HK-2 (cell line): ENCODE measurements at regions not wholly inside any gene's neighbourhood (a gene's known extent, or its start where the extent isn't known, plus 50 kb on each side); places are given as distances from the start of the nearest gene placed in this dataset.

ENCODE experiments used
- DNase-seq: peaks from one replicate; pipeline ENCODE4 v3.0.0-alpha.2; 2018; ENCODE audit not compliant: unreplicated experiment

DNA sequence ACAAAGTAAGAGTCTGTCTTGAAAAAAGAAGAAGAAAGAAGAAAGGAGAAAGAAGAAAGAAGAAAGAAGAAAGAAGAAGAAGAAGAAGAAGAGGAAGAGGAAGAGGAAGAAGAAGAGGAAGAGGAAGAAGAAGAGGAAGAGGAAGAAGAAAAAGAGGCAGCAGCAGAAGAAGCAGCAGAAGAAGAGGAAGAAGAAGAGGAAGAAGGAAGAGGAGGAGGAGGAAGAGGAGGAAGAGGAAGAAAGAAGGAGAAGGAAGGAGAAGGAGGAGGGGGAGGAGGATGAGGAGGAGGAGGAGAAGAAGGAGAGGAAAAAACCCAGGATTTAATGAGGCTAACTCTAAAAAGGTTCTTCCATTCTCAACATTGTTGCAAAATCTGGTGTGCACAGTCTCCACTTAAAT is 95.4 kb upstream of the PDE10A start:
- DNase-seq = no peak

DNA sequence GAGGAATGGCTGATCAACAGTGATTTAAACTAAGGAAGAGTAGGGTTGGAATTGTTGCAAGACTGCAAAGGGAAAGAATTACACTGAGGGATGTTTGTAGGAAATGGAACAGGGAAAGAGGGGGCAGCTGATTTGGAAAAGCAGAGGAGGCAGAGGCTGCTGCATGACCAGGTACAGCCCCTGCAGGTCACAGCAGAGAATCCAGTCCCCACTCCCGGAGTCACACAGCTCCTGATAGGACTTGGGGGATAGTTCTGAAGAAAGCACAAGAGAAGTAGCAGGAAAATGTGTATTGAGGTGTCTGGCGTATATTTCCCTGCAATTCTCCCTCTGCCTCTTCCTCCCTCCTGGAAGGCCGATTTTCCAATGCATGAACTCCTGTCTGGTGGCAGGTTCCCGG is 92.5 kb upstream of the PDE10A start:
- DNase-seq = no peak

DNA sequence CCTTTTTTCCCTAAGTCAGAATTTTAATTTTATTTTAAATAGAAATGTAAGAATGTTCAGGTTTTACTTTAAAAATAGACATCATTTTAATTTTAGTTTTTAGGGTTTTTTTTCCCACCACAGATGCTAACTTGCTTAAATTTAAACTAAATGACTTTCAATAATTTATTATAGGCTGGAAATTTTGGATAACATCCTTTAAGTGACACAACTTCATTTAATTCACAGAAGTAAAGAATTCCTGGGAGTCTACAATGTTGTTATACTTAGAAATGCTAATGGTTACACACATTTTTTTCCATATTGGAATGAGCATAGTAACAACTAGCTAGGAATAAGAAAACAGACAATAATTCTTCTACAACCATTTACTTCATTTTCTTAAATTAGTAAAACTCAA is 90.5 kb upstream of the PDE10A start:
- DNase-seq = no peak

DNA sequence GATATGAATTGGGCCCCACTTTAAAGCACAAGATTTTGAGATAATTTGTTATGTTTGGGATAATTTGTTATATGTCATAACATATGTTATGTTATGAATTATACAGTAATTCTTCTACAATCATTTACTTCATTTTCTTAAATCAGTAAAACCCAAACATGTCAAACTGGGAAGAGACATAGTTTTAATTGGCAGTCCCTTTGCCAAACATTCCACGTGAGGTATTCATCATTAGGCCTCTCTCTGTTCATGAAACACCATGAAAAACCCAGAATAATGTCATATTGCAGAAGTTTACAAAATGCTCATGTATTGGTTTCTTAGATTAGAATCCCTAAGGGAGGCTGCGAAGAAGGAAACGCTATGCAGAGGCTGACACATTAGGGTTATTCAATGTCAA is 89.4 kb upstream of the PDE10A start:
- no peak for DNase-seq

DNA sequence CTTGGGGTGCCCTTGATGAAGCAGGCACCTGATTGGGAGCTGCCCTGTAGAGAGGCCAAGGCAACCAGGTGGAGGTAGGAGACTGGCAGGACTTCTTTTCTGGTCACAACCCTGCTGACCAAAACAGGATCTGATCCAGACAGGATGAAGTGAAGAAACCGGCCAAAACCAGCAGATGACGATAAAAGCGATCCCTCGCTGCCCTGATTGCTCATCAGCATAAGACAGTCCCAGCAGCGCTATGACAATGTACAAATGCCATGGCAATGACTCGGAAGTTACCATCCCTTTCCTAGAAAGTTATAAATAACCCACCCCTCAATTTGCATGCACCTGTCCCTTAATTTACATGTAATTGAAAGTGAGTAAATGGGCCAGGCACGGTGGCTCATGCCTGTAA is 88.4 kb upstream of the PDE10A start:
- no peak for DNase-seq

DNA sequence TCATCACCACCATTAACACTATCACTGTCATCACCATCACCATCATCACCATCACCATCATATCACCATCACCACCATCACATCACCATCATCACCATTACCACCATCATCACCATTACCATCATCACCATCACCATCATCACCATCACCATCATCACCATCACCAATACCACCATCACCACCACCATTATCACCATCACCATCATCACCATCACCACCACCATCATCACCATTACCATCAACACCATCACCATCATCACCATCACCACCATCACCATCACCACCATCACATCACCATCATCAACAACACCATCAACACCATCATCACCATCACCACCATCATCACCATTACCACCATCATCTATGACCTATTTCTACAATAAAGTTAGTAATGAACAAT is 86.1 kb upstream of the PDE10A start:
- DNase-seq = no peak

DNA sequence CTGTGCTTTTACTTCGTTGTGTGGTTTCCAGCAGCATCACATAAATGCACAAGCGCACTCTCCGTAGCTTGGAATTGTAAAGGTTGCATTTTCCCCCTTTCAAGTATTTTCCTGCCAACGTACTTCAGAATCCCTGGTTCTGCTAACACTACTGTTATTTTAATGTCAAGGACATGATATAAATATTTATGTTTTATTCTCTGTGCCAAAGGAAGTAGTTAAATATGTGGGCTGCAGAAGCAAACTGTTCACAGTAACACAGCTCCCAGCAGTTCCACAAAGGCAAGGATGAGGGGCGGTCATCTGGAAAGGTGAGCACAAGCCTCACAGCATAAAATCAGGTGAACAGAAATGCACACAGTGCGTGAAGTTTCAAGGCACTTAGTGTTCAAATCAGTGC is 85.3 kb upstream of the PDE10A start:
- no peak for DNase-seq

DNA sequence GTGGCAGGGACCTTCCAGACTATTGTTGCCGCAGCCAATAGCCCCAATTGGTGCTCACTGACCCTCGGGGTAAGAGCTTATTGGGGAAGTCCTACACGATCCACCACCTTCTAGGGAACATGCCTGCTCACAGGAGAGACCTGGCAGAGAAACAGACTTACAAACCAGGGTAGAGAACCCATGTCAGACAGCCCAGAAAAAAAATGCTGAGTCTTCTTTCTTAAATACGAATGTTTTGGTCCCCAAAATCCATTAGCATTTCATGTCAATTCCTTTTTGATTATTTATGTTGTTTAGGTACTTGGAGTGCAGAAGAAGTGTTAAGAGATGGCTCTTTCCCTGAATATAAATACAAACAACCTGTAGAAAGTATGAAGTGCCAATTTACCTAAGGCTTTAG is 84.9 kb upstream of the PDE10A start:
- no peak for DNase-seq

DNA sequence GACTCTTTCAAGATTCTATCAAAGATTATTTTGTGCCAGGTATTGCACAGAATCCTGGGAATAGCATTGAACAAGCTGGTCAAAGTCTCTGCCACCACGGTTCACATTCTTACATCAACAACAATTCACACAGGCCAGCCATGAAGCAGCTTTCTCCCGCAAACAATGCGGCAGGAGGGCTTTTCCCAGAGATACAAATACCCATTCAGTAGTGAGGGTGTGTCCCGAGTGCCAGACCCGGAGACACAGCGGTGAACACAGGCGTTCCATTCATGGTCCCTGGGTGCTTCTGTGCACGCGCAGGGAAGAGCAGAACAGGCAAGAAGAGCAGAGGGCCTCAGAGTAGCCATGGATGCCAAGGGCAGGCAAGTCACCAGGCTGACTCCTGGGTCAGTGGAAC is 83.3 kb upstream of the PDE10A start:
- DNase-seq = no peak

DNA sequence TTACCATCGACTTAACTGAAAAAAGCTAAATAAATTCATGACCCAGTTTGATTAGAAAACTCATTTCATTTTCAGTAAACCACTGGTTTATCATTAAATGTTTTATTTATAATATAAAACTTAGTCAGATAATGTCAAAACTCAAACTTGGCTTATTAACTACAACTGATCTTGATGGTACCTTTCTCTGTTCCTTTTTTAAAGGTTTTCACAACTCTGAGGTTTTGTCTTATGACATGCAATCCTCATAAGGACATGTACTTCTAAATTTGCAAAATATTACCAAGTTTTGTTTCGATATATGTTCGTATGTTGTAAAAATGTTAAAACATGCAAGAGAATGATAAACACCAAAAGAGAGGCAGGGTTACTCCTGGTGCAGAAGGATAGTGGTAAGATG is 82.5 kb upstream of the PDE10A start:
- DNase-seq = no peak

DNA sequence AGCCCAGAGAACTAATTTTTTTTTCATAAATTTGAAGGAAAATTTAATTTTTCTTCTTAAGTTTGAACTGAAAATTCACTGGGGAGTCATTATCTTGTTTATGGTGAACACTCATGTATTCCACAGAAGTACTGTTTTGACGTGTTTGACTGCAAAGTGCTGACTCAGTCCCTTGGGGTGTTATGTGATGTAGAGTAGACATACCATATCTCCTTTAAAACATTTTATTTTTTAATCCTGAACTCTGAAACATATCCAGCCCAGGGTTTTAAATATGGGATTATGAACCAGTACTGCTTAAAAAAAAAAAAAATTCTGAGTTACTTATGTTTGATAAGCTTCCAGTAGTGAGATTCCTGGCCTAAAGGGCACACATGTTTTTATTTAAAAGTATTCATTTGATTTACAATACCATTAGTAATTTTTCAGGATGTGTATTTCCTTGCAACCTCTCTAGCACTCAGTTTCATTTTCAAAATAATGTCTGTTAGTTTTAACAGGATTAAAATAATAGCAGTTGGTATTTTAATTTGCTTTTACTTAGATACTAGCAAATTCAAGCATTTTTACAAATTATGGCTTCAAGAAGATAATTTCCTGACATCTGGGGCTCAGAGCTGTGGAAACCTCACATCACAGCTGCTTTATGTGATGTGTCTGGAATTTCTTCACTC is 81.7 kb upstream of the PDE10A start:
- no peak for DNase-seq

DNA sequence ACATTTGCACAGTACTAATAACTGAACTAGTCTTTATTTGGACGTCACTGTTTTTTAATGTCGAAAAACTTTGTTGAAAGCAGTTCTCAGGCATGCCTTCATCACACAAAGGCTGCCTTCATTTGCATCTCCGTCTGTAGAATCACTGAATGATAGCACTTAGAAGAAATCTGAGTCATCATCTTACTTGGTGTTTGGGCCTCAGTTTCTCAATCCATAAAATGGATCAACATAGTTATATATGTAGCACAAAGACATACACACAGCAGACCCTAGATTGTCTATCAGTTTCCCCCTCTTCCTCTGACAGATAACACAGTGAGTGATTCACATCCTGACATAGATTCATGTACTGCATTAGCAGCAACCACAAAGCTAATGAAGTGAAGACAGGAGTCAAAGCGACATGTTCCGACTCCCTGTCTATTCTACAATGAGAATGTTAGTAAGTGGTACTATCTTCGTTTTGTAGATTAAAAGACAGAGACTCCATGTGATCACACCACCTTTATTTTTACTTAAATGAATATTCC is 80.4 kb upstream of the PDE10A start:
- no peak for DNase-seq

DNA sequence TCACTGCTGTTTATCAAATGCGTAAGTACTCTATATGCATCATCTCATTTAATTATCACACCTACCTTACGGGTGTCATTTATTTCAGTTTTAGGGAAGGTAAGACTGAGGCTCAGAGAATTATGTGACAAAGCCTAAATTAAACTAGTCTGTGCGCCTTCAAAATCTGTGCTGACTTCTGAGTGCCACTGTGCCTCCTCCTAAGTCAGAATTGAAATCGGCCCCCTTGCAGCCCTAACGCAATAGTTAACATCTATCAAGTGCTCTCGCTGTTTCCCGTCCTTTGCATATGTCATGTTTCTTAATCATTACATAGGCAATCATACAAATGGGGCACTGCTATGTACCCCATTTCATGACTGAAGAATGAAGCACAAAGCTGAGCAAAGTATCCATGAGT is 79.0 kb upstream of the PDE10A start:
- no peak for DNase-seq

DNA sequence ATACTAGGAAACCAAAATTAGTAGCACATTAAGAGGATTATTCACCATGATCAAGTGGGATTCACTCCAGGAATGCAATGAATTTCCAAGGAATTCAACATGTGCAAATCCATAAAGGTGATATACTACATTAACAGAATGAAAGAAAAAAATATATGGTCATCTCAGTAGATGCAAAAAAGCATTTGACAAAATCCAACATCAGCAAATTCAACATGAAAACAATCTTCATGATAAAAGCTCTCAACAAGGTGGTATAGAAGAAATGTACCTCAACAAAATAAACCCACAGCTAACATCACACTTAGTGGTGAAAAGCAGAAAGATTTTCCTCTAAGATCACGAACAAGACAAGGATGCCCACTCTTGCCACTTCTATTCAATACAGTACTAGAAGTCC is 74.4 kb upstream of the PDE10A start:
- no peak for DNase-seq

DNA sequence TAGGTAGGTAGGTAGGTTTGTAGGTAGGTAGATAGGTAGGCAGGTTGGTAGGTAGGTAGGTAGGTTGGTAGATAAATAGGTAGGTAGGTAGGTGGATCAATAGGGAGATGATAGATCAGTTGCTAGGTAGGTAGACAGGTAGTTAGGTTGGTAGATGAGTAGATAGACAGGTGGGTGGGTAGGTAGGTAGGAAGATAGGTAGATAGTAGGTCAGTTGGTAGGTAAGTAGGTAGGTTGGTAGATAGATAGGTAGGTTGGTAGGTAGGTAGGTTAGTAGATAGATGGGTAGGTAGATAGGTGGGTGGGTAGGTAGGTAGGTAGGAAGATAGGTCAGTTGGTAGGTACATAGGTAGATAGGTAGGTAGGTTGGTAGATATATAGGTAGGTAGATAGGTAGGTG is 72.0 kb upstream of the PDE10A start:
- DNase-seq = no peak

DNA sequence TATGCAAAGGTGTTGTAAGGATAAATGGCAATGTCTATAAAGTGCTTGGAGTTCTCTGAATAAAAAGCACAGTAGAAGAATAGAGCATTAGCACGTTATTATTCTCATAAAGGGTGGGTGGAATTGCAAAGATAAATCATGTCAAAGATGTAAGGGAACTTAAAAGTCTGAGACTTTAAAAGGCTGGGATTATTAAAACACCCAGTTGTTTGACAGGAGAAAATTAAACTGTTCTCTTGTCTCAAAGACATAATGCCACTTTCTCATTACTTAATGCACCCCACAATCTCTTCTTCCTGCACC is 70.4 kb upstream of the PDE10A start:
- DNase-seq = no peak

DNA sequence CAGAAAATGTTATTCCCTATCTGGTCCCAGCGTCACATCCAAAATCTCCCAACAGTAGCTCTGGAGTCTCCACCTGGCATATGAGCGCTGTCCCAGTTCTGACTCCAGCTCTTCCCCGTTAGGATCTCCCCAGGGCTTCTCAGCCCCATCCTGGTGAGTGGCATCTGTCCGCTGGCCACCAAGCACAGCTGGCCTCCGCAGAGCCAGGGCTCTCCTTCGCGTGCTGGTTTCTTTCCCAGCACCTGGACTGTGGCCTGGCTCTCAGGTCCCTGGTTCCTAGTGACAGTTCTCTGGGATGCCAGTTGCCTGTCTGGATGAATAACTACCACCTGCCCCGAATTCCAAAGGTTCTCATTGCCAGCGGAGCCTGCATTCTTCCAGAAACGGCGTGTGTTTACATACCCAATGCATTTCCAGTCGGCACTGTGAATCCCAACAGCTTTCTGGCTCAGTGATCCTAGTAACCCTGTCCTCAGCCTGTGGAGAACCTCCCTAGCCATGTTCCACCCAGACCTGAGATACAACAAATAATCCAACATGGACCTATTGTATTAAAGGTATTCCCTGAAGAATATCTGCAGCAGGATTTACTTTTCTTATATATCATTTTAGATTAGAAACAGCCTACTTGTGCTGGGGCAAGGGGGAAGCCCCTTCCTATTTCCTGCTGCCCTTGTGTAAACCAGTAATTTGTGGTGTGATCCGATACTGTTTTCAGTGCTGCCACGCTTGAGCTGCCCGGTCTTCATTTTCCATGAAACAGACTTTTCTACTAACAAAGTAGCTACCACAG is 69.9 kb upstream of the PDE10A start:
- no peak for DNase-seq

DNA sequence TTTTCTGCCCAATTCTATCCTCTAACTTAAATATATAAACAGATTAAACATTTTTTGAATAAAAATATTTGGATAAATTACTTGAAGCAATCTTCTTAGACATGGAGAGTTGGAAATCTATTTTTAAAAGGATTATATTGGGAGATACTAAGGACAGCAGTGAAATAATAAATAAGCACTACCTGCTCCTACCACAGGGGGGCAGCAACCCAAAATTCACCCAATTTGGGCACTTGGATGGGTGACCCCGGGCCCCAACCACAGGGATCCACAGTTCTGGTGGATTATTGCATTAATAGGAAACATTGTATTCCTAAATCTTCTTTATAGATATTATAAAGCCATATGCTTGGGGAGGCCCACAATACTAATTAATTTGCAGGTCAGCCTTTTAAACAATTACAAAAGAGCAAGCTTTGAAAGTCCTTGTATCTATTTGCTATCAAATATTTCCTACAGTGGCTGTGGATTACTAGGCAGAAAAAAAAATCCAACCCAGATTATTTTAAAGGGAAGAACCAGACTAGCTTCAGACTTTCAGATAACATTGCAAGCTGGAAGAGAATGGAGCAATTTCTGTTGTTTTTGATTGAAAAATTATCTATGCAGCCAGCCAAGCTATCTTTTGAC is 66.4 kb upstream of the PDE10A start:
- DNase-seq = peak; percentile 55

DNA sequence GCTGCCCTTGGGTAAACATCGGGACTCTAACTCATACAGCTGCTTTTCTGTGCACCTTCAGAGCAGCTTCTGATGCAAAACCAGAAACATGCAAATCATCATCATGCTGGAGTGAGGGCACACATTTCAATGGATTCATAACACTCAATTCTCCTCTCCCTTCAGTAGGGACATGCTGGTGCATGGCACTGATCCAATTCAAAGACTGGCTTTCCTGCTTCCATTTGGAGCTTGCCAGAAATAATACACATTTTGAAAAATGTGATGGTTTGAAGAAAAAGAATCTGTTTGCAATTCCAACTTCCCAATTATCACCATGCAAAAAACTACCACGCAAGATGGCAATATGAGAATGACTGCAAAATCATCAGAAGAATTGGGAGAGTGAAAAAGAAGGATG is 65.2 kb upstream of the PDE10A start:
- no peak for DNase-seq

DNA sequence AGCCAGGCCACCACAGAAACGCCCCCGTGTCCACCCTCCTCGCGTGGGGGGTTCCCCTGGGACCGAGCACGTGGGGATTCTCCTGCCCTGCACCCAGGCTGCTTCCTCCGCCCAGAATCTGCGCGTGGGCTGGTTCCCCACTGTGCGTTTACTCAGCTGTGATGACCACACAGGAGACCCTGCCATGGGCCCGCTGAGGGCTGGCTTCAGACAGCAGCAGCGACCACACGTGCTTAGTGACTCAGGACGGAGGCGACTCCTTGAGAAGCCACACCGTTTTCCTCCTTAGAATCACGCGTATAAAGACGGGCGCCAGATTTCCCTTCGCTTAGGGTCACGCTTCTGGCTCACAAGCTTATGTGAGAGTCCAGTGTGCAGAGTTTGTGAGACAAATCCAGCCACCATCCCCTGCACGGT is 63.9 kb upstream of the PDE10A start:
- no peak for DNase-seq

DNA sequence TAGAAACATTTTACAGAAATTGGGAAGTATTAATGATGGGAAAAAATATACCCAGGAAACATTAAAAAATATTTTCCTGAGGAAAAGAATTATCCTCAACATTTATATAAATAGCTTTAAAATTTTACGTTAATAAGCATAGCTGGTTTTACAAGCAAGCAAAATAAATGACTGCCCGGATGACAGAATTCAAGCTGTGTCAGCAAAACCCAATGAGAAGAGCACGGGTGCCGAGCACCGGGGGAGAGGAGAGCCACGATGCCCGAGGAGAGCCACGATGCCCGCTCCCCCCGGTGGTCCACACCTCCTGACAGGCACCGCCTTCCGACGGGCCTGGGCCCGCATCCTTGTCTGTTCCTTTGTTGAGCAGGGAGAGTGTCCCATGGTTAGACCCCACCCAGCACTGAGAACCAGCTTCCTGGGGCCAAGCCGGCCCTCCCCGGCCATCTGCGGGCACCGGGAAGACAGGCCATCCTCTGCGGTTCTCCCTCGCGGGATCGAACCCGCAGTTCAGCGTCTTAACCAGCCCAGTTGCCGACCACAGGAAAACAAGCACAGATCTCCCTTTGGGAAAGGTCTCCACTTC is 63.3 kb upstream of the PDE10A start:
- no peak for DNase-seq

DNA sequence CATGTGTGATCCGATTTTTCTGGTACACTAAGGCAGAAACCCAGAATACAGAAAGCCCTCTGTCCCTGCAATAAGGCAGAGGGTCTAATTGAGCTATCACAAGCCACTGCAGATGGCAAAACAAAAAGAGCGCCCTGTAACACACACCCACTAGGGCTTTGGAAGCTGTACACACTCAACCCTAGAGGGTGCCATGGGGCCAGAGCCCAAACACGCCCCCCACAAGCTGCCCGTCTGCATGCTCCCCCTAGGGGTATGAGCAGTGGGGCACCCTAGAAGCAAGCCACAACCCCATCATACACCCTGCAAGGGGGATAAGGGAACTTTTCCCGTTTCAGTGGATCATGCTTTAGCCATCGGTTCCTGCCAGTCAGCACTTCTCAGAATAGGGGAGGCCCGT is 62.2 kb upstream of the PDE10A start:
- DNase-seq = no peak

DNA sequence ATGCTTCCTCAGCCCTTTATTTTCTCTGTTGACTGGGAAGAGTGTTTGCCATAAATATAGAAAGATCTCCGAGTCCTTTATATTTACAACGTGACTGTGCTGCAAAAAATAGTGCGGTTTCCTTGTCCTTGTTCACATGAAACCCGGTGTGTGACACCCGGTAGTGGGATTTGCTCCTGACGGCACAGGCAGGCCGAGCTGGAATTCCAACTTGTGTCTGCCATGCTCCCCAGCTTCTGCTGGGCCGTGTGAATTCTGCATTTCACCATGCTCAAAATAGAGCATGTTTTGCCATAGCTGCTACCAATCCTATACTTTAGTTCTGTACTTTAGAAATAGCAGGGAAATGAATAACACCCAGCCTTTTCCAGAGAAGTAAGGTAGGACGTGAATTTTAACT is 60.3 kb upstream of the PDE10A start:
- DNase-seq = no peak
